Epithelial cell of prostate (primary cell): ENCODE measurements at regions not wholly inside any gene's neighbourhood (a gene's known extent, or its start where the extent isn't known, plus 50 kb on each side); places are given as distances from the start of the nearest gene placed in this dataset.

Experiments used
- DNase-seq: peaks from one replicate; pipeline ENCODE4 v3.0.0-alpha.2; 2011; ENCODE audit warnings: low read depth, low spot score
- H3K27ac ChIP-seq: fragments of 450-650 bp; 2 replicates; pipeline ENCODE4 v1.5.1; 2017; ENCODE audit warnings: mild to moderate bottlenecking

DNA sequence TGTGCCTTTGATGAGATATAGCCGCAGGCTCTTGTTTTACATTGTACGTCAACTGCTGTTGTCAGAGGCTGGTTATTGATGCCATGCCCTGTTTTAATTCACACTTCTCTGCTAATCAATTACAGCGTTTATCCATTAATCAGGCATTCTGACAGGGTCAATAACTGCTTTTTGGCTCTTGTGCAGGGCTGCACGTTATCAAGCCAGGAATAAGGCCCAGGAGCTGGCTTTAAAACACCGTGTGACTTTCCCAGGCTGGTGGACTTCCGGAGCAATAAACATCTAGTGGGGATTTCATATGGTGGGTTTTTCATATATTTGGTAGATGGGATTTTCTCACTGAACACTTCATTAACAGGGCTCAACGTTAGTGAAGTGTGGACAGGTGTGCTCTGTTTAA lies 221.7 kb downstream of the TM9SF2 start:
- DNase-seq = no peak
- no peak overlapping the region for H3K27ac ChIP-seq

DNA sequence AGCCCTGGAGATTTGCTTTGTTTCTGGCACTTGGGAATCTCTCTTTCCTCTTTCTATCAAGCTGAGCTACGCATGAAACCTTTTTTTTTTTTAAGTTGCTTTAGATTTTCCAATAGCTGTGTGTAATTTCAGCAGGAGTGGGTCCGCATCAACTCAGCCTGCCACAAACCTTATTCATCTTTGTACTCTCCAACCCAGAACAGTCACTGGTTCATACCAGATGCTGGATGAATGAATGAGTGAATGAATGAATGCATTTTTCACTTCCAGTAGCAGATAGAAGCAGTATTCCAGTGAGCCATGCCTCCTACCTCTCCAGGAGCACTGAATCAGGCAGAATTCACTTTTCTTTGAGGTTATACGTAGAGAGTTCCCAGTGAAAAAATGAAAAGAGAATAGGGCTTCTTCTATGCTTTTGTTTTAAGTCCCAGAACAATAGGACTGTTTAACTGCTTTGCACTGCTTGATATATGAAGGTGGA lies 221.1 kb downstream of the TM9SF2 start:
- DNase-seq = no peak
- no peak overlapping the region for H3K27ac ChIP-seq

DNA sequence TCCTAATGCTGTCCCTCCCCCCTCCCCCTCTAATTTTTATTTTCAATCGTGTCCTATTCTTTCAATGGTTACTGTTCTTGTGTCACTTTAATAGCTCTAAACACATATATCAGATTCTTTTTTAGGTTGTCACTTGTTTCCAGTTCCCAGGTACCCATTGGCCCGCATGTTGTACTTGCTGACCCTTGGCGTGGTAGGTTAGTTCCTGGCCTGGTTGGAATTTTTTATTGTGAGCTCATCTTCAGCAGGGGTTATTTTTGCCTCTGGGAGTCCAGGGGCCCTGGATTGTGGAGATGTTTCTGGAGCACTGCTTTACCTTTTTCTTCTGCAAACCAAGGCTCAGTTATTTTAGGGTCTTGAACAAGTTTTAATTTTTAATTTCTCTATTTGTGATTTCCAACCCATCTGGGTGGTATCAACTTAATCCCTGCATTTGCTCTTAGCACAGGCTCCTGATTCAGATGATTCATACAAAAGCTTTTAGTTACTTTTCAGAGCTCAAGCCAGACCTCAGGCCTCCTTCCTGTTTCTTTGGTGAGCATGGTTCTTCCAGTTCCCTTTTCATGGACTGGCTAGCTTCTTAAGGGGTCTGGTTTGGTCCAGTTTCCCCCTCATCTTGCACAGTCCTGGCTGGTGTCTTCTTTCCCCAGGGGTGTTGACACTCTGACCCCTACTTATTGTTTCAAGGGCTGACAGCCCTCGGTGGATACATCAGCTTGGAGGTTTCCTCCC lies 220.5 kb downstream of the TM9SF2 start:
- no peak for DNase-seq
- no peak overlapping the region for H3K27ac ChIP-seq

DNA sequence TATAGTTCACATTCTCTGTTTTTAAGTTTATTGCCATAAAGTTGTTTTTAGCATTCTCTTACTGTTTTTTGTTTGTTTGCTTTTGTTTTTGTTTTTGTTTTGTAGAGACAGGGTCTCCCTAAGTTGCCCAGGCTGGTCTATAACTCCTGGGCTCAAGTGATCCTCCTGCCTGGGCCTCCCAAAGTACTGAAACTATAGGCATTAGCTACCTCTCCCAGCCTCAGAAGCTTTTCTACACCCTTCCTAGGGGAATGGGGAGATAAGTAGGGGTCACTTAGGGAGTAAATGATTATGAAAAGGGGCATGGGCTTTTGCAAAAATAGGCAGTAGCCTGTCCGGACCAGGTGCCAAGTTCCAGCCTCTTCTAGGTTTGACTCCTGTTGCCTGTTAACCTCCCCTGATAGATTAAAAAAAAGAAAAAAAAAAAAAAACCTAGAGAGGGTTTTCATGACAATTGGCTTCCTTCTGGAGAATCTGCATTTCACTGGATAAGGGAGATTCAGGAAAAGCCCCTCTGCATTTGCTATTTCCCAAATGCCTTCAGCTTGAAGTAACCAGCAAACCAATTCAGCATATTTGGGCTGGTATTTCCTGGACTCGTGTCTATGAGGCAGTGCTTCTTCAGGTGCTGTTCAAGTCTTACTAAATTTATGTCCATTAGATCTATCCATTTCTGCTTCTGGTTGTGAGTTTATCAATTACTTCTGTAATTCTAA lies 216.8 kb downstream of the TM9SF2 start:
- H3K27ac ChIP-seq = no peak overlapping the region
- DNase-seq = no peak

DNA sequence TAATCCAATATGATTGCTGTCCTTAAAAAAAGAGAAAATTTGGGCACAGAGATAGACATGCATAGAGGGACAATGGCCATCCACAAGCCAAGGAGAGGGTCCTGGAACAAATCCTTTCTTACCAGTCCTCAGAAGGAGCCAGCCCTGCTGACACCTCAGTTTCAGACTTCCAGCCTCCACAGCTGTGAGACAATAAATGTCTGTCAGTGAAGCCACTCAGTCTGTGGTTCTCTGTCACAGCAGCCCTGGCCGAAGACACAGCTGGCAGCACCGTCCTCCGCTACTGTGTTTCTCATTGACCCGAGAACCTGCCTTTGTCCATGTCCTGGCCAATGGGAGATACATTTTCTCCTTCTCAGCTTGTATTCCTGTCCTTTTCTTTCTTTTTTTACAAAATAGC lies 207.9 kb downstream of the TM9SF2 start:
- no peak overlapping the region for H3K27ac ChIP-seq
- no peak for DNase-seq

DNA sequence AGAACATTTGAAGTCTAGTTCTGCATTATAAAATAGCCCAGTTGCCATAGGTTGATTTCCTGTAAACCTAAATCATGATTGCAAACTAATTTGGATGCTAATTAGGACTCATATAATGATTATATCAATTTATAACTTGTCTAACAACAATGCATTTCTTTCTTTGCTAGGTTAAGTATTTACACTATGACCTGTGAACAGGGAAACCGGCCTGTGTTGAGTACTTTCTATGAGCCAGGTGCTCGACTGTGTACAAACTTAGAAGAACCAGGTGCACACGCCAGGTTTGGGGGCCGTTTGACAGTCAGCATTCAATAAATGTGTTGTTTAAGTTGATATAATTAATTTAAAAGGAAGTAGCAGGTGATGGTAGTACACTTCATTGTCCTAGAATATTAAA lies 203.1 kb downstream of the TM9SF2 start:
- no peak for DNase-seq

DNA sequence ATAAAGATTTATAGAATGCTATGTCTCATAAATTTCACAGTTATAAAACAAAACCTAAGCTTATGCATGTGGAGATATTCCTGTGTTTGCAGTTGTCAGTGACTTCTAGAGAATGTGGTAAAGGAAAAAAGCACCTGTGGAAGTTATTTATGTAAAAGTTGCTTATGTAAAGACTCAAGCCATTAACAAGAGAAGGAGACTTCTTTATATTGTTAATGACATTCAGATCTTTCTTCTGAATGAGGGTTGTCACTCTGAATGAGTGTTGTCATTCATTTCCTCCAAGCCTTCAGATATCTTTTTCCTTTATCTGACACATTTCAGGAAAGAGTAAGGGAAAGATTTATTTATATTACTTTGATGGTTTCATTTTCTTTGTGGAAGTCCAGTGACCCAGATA lies 202.6 kb downstream of the TM9SF2 start:
- no peak for DNase-seq
- H3K27ac ChIP-seq = no peak overlapping the region

More for the DNA sequence above, 203.1 kb downstream of the TM9SF2 start:
- H3K27ac ChIP-seq = no peak overlapping the region

DNA sequence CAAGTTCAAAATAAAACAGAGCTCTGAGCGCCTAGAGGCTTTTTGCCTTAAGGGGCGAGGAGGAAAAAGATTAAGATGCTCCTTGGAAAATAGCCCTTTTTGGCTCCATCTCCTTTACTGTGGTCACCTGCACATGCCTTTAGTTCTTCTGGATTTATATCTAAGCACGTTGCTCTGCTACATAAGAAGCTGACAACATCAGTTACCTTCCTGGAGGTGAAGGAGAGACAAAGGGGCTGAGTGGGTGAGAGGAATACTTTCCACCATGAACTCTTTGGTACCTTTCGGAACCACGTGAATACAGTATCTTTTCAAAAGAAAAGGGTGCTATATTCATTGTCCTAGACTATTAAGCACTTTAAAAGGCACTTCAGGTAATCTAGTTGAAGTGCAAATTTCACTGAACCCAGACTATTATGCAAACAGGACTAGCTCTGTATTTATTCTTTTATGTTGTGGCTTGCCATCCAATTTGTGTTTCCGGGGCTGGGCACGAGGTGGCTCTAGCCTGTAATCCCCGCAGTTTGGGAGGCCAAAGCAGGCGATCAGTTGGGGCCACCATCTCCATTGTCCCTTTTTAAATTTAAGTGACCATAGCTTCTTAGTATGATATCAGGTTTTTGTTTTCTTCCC lies 201.5 kb downstream of the TM9SF2 start:
- DNase-seq = no peak
- H3K27ac ChIP-seq = no peak overlapping the region

DNA sequence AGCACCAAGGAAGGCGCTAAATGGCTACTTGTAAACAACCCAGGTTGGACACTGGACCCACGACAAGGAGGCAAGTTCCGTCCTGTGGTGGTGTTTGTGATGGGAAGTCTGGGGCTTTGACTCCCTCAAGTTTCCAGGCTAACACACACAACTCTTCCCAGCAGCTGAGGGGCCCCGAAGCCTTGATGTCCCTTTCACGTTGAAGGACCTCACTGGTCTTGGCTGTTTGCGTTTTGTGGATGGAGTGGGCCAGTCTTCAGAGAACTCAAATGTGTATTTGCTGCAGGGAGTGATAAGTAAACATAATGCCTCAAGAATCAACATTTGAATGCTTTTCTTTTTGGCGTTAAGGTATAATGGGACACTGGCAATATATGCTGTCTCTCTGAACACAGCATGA lies 199.2 kb downstream of the TM9SF2 start:
- H3K27ac ChIP-seq = no peak overlapping the region
- DNase-seq = no peak

DNA sequence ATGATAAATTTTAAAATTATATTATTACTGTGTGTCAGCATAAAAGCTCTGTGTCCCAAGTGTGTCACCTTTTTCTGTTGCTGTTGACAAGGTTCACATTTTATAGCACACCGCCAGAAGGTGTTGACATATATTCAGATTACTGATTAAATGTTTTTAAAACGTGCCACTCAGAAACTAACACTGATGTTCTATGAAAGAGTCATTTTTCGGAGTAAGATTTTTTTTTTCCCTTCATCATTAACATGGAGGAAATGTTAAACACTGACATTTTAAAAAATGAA lies 197.5 kb downstream of the TM9SF2 start:
- no peak for DNase-seq

DNA sequence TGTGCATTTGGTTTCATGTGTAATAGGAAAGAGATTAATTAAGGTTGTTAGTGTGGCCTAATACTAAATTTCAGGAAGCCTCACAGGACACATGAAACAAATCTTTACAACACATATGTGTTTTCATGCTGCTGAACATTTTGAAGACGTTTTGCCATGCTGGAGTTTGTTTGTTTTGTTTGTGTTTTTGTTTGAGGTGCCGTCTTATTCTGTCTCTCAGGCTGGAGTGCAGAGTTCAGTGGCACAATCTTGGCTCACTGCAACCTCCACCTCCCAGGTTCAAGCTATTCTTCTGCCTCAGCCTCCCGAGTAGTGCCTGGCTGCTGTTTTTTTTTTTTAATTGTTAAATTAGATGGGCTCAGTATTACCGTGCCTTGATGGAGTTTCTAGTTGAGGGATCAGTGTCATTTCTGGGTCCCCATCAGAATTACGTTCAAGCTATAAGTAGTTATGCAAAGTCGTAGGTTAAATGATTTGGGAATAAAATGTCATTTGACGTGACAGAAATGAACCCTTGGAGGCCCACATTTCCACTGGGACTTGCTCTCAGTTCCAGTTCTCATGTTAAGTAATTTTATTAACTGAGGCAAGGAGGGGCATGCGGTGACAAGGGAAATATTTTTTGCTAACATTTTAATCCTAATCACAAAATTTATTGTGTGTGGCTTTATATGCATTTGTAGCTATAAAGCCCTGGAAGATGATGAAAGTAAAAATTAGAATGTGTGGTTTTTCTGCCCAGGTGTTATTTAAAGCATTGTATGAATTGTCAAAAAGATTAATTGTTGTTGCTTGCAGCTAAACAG lies 196.9 kb downstream of the TM9SF2 start:
- DNase-seq = no peak

More for the DNA sequence above, 197.5 kb downstream of the TM9SF2 start:
- no peak overlapping the region for H3K27ac ChIP-seq

DNA sequence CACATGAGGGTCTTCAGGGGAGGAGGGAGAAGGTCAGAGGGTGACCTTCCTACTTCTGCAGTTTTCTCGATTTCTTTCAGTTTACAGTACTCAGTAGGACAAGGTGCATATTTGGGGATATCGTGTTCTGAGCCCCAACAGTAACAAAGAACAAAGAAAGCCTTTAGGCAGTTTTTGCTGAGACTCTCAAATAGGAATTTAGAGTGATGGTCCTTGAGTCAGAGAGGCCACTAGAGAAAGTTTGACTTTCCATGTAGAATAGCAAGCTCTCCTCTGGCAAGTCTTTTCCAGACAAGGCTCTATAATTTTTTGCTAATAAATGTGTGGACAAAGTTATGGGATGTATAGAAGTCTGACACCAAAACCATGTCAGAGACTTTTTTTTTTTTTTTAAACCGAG lies 194.6 kb downstream of the TM9SF2 start:
- no peak for DNase-seq
- H3K27ac ChIP-seq = no peak overlapping the region

More for the DNA sequence above, 196.9 kb downstream of the TM9SF2 start:
- H3K27ac ChIP-seq = no peak overlapping the region

DNA sequence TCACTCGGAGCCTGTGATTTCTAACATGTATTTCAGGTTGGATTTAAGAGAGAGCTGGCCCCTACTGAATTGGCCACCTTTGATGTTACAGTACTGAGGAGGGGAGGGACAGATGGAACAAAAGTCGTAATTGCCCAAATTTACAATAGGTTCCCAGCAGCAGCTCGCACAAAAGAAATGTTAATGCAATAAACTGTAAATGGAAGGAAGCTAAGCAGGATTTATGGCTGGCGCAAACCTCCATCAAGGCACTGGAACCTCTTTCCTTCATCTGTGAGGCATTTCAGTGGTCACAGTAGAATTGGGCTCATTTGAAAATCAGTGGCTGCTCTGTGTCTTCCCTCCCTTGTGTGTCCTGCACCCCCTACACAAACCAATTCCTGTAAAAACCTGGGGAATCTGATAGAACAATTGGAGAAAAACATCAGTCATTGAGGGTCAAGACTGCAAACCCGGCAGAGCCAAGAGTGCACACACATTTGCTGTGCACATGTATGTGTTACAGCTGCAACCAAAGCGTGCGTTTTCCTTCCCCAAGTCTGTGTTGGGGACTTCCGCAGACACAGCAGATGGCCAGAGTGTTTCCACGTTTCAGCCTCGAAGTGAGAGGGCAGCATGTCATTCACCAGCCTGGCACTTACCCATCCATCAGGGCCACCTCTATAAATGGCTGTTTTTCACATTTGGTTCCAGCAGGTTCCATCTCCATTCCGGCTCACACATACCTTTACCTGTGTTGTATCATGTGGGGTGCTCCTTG lies 192.8 kb downstream of the TM9SF2 start:
- no peak for DNase-seq
- no peak overlapping the region for H3K27ac ChIP-seq

DNA sequence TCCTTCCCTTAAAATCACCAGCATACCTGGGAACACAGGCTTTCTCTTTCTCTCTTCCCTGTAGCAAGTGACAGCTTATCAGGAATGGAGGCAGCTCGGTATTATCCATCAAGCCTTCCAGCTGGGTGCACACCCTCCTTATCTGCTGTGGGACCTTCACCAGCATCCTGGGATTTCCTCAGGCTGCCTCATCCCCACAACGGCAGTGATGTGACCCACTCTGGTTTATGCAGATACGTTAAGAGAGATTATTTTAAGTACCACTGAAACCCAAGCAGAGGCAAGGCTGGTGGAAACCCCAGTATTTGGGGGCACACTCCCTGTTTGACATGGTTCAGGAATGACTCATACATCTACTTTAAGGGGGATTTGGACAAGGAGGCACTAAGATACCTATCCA lies 192.1 kb downstream of the TM9SF2 start:
- DNase-seq = no peak
- H3K27ac ChIP-seq = no peak overlapping the region

DNA sequence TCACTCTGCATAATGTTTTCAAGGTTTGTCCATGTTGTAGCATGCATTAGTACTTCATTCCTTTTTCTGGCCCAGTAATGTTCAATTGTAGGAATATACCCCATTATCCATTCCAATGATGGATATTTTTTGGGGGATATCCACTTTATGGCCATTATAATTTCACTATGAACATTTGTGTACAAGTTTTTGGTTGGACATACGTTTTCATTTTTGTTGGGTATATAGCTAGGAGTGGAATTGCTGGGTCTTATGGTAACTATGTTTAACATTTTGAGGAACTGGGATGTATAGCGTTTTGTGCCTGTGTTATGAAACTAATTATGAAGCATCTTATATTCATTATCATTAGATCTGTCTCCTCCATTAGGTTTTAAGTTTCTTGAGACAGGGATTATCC lies 191.6 kb downstream of the TM9SF2 start:
- no peak overlapping the region for H3K27ac ChIP-seq
- DNase-seq = no peak

DNA sequence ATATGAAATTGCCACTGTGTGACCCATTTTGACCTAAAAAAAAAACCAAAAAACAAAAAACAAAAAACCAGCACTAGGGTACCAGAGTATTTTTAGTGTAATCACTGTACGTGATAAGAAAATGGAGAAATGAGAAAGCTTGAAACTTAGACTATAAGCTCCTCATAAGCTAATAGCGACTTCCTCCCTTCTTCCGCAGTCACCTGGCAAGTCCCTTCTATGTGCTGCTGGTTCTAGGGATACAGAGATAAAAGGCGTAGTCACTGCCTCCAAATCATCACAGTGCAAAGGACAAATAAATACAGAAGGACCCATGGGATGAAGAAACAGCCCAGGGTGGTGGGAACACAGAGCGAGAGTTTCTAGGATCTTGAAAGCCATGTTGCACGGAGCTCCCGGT lies 190.3 kb downstream of the TM9SF2 start:
- no peak for DNase-seq

DNA sequence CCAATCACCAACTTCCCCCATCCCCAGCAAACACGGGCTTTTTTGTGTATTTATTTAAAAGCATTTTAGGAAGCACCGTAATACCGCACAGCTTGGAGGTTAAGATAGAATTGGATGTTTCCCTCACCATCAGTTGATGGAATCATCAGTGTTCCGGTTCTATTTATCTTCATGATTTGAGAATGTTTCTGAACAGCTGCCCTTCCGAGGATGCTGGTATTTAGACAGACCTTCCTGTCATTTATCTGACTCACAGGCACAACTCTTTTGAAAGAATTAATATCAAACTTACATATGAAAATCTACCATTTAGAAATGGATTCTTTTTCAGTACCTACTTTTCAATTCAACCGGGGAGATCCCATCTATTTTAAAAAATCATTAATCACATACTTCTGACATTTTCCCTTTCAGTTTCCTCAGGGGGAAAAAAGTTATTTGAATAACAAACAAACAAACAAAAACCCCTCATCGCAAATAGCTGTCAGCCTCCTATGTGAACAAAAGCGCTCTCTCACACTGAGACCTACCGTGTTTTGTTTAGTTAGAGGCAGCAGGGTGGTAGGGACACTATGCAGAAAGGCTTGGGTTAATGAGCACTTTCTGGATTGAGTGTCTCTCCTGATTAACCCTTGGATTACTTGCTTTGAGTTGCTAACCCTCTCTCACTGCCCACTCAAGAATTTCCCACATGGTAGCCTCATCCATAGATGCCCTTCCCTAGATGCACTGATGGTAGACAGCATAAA lies 189.3 kb downstream of the TM9SF2 start:
- H3K27ac ChIP-seq = no peak overlapping the region
- no peak for DNase-seq

More for the DNA sequence above, 190.3 kb downstream of the TM9SF2 start:
- H3K27ac ChIP-seq = no peak overlapping the region

DNA sequence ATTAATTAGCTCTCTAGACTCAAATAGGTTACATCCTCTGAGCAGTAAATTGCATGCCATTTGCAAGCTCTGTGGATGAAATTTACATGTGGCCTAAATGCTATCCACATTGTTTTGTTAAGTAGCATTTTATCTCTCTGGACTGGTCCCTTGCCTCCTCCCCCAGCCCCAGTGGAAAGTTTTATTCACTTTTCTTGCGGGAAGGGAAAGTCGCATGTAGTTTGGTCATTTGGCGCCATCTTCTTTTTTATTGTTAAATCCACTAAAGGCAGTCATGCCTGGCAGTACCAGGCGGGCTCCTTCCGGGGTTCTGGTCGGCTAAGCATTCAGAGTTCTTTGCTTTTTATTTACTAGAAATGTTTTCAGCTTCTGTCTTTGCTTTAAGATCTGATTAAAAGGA lies 188.7 kb downstream of the TM9SF2 start:
- H3K27ac ChIP-seq = no peak overlapping the region
- no peak for DNase-seq

DNA sequence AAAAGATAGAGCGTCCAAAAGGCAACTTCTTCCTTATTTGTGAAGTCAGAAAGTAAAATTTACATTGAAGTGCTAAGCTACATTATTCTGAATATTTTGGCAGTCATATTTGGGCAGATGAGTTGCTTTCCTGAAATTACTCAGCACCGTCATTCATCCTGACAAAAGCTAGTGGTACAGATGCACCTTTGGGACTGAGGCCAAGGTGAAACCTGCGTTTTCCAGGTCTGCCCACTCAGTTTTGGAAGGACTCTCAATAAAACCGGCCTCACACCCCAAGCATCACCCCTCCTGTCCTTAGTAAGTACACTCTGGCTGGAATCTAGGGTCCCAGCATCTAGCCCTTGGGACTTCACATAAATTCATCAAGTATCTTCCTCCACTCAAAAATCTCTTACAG lies 187.5 kb downstream of the TM9SF2 start:
- no peak overlapping the region for H3K27ac ChIP-seq
- no peak for DNase-seq
